ENCODE measurements at regions not wholly inside any gene's neighbourhood (a gene's known extent, or its start where the extent isn't known, plus 50 kb on each side); places are given as distances from the start of the nearest gene placed in this dataset.
"Not testable (repeated sequence)": the region's sequence is repeated elsewhere in the genome, so short reads cannot be mapped to it uniquely, and the experiment has no call there.

DNA sequence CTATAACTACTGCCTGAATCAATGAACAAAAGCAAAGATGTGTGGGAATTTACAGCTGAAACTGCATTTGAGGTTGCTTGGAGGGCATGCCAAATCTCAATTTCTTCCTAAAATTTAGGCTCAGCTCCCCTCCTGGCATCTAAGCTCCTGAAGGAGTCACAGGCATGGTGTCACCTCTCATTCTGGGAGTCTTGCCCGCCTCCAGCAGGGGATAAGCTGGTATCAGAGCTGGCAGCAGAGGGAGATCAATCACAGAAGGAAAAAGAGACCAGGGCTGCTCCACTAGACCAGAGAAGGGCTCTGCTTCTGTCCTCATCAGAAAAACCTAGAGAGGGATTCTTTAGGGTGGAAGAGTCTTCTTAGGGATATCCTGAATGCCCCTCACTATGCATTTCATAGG lies 150.4 kb upstream of the SLC6A11 start:
- DNase-seq (ENCODE audit: low read depth in 3 of 3): no peak

DNA sequence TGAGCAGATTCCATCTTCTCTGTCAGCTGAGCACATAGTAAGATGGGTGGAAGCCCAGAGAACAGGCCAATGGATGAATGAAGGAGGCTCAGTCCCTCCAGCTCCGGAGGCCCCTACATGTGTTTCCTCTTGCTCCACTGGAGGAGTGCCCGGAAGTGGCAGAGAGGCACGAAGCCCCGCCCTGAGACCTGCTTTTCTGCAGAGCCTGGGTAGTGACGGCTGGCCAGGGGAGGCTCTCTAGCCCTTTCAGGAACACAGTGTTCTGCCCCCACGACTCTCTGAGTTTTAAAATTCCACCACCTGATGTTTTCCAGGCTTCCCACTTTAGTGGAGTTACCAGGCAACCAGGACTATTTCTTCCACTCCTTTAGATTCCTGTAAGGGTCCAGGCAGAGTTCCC lies 149.4 kb upstream of the SLC6A11 start:
- no peak for DNase-seq (ENCODE audit: low read depth in 3 of 3)

DNA sequence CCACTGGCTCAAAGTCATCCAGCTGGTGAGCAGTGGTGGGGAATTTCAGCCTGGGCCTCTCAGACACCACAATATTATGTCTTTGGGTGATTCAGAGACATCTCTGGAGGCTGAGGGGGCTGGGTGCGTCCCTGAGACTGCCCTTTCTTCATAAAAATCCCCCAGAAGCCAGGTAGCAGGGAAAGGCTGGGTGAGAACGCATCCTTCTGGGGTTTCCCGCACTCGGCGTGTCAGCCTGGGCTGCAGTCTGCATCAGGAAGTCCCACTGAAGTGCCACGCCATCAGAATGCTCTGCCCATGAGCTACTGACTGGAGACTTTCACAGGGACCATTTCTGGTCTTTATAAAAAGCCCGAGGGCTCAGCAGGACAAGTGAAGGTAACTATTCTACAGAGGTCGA lies 148.8 kb upstream of the SLC6A11 start:
- DNase-seq (ENCODE audit: low read depth in 3 of 3): no peak

DNA sequence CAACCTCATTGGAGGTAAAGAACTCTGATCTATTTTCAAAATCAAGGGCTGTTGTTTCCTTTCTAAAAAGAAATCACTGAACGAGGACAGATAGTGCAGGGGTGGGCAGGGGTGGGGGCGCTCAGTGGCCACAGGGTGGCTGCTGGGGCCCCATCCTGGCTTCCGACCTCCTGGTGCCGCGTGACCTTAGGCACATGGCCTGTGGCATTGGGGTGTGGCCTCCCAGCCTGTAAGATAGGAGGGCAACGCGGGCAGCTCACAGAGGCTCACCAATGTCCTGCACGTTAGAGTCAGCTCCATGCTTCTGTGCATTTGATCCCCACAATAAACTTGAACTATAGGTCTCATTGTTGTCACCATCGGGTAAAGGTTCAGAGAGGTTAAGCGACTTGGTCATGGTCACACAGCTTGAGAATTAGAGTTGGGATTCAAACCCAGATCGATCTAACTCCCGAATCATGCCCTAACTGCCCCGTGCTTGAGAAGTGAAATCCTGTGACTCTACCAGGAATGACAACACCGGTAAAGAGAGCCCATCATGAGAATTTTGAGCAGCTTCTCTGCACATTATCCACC lies 148.0 kb upstream of the SLC6A11 start:
- no peak for DNase-seq (ENCODE audit: low read depth in 3 of 3)

DNA sequence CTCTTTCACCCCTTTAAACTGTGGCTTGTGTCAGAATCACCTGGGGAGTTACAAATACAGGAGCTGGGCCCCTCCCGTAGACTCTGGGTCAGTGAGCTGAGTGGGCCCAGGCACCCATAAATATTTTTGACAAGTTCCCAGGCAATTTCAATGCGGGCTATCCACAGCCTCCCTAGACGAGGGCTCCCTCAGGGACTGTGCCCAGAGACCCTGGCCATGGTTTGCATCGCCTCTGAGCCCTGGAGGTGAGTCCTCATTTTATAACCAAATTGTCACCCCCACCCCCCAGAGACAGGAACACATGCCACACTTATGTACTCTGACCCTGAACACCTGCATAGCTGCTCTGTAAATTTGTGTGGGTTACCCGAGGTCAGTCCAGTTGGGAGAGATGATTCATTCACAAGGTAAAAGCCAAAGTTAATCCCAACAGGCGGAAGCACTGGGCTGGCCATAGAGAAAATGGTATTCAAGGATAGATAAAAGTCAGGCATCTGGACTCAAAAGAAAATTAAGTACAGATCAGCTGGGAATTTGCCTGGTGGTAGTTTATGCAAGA lies 146.5 kb upstream of the SLC6A11 start:
- no peak for DNase-seq (ENCODE audit: low read depth in 3 of 3)

DNA sequence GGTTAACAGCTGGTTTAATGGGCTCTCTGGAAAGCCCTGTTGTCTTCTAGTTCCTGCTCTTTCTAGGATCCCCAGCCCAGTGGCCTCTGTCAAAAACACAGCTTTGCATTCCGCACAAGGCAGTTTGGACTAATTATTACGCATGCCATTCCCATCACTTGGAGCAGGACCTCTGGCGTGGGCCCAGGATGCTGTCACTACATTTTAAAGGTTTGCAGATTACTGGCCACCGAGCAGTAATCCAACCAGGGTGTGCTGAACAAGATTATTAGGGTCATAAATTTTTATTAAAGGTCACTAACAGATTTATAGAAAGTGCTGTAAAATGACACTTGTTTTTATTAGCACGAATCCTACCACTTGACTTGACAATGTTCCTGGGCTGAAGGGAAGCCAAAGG lies 143.6 kb upstream of the SLC6A11 start:
- no peak for DNase-seq (ENCODE audit: low read depth in 3 of 3)

DNA sequence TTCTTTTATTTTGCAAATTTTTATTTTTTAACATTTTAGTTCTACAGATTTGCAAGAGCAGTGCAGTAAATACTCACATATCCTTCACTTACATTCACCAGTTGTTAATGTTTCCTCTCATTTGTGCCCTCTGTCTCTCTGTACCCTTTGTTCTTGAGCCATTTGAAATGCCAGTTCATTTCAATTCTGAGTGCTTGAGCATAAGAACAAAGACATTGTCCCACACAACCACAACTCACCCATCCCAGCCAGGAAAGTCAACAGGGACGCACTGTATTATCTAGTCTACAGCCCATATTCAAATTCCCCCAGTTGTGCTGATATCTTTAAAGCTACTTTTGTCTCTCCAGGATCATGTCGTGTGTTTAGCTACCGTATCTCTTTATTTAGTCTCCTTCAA lies 141.4 kb upstream of the SLC6A11 start:
- DNase-seq (ENCODE audit: low read depth in 3 of 3): no peak

DNA sequence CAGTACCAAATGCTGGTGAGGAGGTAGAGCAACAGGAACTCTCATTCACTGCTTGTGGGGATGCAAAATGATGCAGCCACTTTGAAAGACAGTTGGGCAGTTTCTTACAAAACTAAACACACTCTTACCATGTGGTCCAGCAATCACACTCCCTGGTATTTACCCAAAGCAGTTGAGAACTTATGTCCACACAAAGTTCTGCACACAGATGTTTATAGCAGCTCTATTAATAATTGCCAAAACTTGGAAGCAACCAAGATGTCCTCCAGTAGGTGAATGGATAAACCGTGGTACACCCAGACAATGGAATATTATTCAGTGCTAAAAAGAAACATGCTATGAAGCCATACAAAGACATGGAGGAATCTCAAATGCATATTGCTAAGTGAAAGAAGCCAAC lies 139.1 kb upstream of the SLC6A11 start:
- DNase-seq (ENCODE audit: low read depth in 3 of 3): no peak

DNA sequence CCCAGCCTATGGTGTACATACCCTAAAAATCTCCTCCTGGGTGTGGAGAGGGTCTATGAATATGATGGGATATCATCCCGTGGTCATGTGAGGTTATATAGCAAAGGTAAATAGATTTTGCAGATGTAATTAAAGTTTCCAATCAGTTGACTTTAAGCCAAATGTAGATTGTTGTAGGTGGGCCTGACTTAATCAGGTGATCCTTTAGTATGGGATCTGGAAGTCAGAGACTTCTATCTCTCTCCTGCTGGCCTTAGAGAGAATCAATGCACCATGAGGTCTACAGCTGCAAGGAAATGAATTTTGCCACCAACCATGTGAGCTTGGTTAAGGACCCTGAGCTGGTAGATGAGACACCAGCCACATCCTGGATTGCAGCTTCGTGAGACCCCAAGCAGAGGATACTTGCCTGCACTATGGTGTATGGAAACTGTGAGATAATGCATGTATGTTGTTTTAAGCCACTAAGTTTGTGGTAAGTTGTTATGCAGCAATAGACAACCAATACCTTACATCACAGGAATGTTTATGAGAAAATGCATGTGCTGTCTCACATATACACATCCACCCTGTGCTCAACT lies 137.1 kb upstream of the SLC6A11 start:
- DNase-seq (ENCODE audit: low read depth in 3 of 3): no peak

DNA sequence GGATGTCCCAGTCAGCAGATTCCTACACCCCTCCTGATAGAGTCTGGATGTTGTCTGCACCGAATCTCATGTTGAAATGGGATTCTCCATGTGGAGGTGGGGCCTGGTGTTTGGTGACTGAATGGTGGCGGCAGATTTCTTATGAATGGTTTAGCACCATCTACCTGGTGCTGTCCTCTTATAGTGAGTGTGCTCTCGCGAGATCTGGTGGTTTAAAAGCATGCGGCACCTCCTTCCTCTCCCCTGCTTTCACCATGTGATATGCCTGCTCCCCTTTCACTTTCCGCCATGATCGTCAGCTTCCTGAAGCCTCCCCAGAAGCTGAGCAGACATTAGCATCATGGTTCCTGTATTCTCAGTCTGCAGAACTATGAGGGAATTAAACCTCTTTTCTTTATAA lies 135.2 kb upstream of the SLC6A11 start:
- no peak for DNase-seq (ENCODE audit: low read depth in 3 of 3)

DNA sequence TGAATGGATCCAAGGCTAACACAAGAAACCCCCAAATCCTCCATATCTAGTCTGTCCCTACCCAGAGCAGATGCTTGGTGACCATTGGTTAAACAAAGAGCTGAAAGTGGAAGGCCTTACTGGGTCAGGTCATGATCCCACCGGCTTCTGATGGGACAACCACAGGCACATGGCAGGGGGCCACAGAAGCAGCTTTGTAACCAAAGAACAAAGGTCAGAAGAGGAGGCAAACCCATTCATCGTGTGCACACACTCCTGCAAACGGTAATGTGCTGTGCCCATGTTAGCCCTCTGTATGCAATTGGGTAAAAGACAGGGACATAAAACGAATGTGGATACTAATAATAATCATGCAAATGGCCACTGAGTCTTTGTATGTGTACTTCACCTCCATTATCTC lies 133.3 kb upstream of the SLC6A11 start:
- no peak for DNase-seq (ENCODE audit: low read depth in 3 of 3)

DNA sequence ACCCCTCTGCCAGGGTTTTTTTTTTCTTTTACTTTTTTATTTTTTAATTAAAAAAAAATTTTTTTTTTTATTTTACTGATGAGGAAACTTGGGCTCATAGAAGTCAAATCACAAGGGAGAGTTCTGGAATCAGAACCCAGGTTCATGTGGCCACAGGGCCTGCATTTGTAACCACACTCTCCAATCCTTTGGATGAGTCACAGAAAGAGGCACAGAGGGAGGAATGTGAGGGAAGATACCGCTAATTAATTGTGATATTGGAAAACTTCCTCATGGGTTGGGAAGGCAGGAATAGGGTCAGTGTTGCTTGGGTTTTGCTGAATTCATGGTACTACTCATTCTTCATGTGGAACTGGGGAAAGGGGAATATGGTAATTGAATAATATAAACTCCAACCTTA lies 132.9 kb upstream of the SLC6A11 start:
- DNase-seq (ENCODE audit: low read depth in 3 of 3): no peak

DNA sequence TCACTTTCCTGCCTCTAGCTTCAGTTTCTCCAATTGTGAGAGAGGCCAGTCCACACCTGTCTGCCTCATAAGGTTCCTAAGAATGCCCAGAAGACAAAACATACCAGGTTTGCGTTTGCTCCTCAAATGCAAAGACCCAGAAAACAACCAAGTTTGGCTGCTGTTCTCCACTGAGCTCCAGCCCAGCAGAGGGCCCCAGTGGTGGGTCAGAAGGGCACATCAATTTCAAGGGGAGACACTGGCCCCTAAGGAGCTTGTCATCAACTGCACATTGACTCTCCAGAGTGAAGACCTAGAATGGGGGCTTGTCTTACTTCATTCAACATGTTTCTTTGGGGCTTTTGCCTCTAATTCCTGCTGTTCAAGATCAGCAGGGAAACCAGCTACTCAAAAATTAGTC lies 127.9 kb upstream of the SLC6A11 start:
- DNase-seq (ENCODE audit: low read depth in 3 of 3): no peak

DNA sequence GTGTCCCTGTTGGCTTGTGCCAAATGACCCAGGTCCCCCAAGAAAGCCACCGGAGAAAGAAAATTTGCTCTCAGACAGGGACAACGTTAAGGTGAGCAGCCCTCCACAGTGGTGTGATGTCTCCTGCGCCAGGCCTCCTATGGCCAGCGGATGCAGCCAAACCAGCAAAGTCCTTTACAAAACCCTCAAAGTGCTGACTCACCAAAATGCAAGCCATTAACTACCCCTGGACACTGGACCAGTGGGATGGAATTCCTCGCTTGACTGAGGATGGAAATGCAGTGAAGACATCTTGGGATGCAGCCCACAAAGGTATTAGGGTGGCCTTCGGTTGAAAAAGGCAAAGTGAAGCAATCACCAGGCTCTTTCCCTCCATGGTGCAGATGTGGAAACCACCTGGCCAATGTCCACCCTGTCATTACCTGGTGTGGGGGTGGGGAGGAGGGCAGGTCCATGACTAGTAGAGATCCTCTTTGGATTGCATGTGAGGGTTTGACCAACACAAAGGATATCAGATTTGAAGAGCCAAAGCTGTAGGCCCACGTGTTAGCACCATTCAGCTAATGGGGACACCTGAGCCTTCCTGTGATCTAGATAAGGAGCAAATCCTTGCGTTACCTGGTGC lies 127.4 kb upstream of the SLC6A11 start:
- DNase-seq (ENCODE audit: low read depth in 3 of 3): no peak

DNA sequence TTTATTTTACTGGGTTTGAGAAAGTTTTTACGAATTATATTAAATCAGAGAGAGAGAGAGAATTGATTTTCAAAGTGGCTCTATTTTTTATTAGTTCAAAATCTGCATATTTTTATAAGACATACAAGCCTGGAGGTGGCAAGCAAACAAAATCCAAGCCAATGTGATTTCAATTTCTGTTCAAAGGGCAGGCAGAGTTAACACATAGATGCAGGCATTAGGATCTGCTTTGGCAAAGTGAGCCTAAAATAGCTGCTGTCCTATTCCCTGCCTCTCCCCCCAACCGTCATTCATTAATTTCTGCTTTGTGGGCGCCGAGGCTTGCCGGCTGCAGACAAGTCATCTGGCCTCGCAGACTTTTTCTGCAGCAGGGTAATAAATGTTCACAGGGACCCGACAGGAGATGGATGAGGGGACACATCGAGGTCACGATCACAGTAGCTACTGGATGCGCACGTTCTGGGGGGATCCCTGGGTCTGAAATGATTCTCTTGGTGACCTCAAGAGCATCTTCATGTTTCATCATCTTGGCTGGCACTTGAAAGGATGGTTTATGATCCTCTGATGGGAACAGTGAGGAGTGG lies 123.9 kb upstream of the SLC6A11 start:
- no peak for DNase-seq (ENCODE audit: low read depth in 3 of 3)

DNA sequence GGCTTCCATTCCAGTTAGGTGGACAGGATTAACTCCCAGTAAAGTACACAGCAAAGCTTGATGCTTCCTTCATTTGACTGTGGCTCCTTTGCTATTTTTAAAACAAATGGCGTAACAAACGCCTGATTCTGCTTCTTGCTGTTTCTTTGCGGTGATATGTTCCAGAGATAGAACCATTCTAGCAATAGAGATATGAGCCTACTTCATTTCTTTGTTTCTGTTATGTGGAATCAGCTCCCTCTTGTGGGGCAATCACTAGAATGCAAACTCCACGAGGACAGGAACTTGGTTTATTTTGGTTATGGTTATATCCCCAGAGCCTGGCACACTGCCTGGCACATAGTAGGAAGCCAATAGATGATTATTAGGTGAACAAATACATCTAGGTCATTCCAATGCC lies 122.6 kb upstream of the SLC6A11 start:
- no peak for DNase-seq (ENCODE audit: low read depth in 3 of 3)

DNA sequence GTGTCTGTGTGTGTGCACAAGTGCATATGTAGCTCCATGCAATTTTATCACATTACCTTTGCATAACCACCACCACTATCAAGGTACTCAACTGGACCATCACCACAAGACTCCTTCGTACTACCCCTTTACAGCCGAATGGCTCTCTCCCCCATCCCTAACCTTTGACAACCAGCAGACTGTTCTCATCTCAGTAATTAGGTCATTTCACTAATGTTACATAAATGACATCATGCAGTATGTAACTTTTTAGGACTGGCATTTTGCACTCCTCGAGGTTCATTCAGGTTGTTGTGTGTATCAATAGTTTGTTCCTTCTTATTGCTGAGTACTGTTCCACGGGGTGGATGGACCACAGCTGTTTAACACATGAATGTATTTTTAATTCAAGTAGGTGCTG lies 121.8 kb upstream of the SLC6A11 start:
- no peak for DNase-seq (ENCODE audit: low read depth in 3 of 3)

DNA sequence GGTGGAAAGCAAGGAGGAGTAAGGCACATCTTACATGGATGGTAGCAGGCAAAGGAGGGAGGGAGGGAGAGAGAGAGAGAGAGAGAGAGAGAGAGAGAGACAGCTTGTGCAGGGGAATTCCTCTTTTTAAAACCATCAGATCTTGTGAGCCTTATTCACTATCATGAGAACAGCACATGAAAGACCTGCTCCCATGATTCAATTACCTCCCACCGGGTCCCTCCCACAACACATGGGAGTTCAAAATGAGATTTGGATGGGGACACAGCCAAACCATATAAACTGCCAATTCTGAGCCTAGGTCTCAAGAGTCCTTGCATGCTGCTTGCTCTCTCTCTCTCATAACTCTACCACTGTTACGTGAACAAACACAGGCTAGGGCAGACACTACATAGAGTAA lies 120.8 kb upstream of the SLC6A11 start:
- DNase-seq (ENCODE audit: low read depth in 3 of 3): not testable (repeated sequence)

DNA sequence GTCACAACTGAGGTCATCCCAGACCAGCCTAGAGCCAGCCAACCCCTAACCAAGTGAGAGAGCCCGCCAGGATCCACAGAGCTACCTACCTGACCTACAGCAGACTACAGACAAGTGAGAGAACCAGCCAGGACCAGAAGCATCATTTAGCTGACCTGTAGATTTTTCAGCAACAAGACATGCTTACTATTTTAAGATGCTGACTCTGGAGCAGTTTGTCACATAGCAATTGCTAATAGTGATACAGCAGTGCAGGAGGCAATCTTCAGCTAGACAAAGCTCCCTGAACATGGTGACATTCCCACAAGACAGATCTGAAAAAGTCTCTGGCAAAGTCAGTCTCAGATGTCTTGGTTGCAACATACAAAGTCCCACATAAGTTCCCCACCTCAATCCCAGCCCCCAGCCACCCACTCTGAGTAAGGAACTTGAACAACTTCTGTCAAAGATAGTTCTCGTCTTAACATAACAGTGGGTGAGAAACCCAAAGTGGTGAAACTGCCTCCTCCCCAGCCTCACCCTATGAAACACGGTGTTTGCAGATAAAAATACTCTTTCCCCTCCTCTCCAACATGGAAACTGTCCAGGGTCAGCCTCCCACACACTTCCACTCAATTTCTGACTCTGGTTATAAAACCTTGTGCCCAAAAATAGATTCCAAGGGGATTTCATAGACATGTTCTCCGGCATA lies 120.3 kb upstream of the SLC6A11 start:
- DNase-seq (ENCODE audit: low read depth in 3 of 3): no peak

DNA sequence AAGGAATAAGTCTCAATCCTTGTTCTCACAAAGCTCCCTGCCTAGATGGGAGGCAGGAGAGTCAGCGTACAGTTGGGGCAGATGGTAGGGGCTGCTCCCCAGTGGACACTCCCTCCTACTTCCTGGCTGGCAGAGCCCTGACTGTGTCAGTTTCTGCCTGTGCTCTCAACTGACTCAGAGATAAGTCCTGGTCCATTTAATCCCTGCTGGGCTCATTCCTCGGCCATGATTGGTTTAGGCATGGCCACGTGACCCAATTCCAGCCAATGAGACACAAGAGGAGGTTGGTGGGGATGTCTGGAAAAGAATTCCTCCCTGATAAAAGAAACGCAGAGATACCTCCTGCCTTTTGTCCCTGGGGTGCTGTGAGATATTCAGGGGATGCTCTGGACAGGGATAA lies 118.1 kb upstream of the SLC6A11 start:
- DNase-seq (ENCODE audit: low read depth in 3 of 3): no peak

DNA sequence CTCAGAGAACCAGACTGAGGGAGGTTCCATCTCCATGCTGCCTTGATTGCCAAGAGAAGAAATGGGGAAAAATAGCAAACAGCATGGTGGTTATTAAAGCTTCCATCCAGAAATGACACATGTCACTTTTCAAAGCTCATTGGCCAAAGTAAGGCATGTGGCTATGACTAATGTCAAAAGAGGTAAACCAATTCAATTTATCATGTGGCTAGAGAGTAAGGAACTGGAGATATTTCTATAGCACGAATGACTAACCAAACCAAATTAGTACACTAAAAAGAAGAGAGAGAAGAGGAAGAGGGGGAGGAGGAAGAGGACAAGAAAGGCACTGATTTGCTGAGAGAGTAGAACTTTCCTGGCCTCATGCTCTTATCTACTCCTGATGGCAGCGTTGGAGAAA lies 115.2 kb upstream of the SLC6A11 start:
- DNase-seq (ENCODE audit: low read depth in 3 of 3): no peak

DNA sequence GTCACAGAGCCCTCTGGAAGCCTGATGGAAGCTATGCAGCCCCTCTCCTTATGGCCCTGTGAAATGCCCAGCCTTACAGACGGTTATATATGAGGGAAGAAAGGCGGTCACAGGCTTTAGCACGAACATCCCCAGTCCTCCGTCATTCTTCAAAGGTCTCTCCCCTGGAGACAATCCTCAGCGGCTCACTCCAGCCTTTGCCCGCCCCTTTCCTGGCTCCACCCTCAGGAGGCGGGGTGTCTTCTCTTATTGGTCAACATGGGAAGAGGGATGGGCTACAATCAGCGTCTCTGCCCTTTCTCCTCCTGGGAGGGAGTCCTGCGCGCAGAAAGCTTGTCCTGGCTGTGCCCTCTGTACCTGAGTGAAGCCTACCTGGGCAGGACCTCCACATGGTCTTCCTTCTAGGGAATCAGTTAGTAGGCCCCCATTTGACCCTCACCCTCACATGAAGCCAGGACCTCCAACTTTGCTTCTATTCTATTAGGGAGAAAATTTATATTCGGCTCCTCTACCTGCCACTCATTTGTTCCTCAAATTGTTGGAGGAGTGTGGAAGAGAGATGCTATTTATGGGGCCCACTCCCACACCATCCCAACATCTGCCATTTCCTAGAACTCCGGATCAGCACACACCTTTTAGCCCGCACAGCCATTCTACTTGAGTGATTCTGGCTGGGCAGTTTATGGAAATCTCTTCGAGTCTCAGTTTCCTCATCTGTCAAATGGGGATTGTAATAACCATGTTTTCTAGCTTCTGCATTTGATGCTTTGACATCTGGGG lies 112.9 kb upstream of the SLC6A11 start:
- peak in 1 of 3 experiments; percentile 24 for DNase-seq (ENCODE audit: low read depth in 3 of 3)

Measured in stimulated activated CD4-positive, alpha-beta T cell treated with anti-CD3 and anti-CD28 coated beads, TNF-alpha, amount 100 ng/mL, for 24 hours (primary cell).